AML-193 (cell line): ENCODE measurements at regions not wholly inside any gene's neighbourhood (a gene's known extent, or its start where the extent isn't known, plus 50 kb on each side); places are given as distances from the start of the nearest gene placed in this dataset.
"Not testable (repeated sequence)": the region's sequence is repeated elsewhere in the genome, so short reads cannot be mapped to it uniquely, and the experiment has no call there.

Source experiments
- DNase-seq, 2 experiments: peaks; one replicate each; lab custom pipeline; 2025; lab: John Stamatoyannopoulos, UW

DNA sequence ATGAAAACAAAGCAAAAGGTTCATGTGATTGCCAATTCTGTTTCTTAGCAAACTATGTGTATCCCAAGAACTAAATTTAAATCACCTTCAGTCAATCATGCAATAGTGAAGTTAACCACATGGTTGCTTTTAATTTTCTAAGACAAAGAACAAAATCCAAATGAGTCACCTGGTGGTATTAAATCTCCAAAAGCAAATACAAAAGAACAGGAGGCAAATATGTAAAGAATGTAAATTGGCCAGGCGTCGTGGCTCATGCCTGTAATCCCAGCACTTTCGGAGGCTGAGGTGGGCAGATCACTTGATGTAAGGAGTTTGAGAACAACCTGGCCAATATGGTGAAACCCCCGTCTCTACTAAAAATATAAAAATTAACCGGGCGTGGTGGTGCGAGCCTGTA, 54.2 kb upstream of the PIK3R4 start:
- no peak for DNase-seq

- DNase-seq: no peak
These were observed 54.8 kb upstream of the PIK3R4 start for GRCh38 chr3:130801473-130801872.

GRCh38 chr3:130811557-130811956, 64.9 kb upstream of the PIK3R4 start:
- no peak for DNase-seq

- no peak for DNase-seq
These were observed 68.3 kb upstream of the PIK3R4 start for GRCh38 chr3:130814691-130815472.

DNA sequence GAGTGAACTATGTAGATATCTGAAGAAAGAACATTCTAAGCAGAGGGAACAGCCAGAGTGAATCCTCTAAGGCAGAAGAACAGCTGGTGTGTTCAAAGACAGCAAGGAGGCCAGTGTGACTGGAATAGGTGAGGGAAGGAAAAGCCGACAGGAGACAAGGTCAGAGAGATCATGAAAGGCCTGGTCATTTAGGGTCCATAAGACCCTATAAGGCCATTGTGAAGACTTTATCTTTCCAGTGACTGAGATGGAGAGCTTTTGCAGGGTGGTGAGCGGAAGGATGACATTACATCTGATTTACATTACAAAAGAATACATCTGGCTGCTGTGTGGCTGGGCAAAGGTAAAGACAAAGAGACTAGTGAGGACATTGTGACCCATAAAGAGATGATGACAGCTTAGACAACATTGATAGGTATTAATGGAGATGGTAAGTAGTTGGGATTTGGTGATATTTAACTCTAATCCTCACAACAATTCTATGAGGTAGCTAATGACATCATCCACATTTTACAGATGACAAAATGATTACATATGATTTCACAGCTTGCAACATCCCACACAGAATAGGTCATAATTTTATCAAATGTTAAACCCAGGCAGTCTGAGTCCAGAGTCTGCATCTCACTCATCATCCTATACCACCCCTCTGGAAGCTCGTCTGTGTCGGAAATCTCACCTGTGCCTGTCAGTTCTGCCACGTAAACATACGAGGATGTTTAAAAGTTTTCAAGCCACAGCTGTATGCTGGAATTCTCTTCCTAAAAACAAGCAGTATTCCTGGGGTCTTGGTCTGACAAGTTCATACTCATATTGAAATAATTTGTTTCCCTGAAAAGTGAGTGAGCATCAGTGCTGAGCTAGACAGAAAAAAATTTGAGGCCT, 70.2 kb upstream of the PIK3R4 start:
- no peak for DNase-seq

- DNase-seq: not testable (repeated sequence)
These were observed 71.4 kb upstream of the PIK3R4 start for GRCh38 chr3:130818066-130818465.

- DNase-seq: peak; percentile 97 to 98
These were observed 72.9 kb upstream of the ATP2C1 start for GRCh38 chr3:130820976-130821375.

DNA sequence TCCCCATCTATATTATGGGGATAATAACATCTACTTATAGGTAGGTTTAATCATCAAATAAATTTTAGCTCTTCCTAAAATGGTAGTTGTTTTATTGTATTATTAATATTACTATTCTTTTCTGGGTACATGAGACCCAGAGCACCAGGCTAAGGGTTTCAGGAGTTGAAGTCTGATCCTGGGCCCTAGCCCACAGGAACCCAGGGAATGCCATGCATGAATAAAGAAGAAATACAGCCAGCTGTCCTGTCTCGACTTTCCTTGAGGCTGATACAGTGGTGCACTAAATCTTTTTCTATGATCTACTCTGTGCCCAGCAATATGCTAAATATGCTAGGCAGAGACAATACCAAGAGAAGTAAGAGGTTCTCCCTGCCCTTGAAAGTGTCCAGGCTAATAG, 72.1 kb upstream of the ATP2C1 start:
- DNase-seq: no peak

DNA sequence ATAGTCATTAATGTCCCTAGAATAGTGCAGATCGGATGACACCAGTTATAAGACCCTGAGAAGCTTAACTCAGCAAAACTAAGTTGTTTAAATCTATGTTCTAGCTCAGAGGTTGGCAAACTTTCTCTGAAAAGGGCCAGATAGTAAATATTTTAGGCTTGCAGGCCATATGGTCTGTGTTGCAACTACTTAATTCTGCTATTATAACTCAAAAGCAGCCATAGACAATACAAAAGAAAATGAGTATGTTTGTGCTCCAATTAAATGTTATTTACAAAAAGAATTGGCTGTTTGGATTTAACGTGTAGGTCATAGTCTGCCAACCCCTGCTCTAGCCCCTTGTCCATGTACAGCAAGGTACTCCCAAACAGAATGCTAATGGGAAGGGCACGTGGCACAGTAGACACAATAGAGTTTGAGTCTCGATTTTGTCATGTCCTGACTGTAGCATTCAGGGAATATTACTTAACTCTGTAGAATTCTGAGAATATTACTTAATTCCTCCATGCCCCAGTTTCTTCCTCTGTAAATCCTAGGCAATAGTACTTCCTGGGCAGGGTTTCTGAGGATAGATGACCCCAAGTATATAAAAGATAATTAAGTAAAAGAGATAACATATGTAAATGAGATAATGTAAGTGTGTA, 70.5 kb upstream of the ATP2C1 start:
- peak; percentile 35 to 45 for DNase-seq

DNA sequence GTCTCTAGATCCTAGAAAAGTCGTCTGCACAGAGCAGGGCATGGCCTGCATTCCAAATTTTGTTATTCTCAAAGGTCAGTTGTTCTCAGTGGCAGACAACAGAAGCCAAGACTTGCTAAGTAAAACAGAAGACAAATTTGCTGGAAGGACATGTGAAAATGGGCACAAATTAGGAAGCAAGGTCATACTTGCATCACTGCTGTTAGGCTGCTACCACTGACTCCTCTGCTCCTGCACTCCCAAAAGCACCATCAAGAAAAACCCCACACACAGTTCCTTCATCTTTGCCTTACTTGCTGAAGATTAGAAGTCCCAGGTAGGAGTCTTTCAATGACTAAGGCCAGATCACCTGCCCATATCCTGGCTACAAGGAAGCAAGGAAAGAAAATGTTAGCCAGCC, 69.9 kb upstream of the ATP2C1 start:
- peak in 1 of 2 experiments; percentile 14 for DNase-seq

- DNase-seq: no peak
These were observed 68.1 kb upstream of the ATP2C1 start for GRCh38 chr3:130825762-130826299.

DNA sequence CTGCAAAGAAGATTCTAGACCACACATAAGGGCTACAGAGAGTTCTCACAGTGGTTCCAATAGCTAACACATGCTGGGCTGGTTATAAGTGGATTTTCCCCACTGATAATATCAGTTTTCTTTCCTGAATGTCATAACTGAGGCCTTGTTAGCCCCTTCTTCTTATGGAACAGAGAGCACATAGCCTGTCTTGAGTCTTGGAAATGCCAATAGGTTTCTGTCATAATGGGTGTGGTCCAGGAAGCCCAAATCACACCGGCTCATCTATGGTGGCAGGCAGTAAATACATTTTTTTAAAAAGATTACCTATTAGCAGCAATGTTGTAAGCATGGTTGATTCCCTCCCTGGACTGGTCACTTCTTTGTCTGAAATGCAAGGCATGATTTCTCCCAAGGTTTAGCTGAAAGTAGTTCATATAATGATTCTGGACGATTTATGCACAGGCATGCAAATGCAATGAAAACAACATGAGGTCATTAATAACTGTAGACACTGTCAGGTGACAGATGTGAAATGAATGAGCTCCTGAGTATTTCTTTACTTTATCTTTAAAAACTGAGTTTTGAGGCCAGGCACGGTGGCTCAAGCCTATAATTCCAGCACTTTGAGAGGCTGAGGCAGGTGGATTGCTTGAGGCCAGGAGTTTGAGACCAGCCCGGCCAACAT, 67.2 kb upstream of the ATP2C1 start:
- no peak for DNase-seq

DNA sequence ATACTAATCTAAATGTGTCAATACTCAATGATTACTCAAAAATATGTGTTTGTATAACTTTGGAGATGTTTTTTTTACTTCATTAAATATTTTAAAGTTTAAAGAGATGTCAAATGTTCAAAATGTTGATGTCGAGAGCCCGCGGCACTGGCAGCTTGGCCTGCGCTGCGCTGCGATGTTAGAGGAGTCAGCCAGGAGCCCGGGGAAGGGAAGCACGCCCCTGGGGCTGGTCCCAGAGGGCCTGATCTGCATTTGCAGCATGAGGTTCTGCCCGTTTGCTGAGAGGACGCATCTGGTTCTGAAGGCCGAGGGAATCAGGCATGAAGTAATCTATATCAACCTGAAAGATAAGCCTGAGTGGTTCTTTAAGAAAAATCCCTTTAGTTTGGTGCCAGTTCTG, 66.4 kb upstream of the ATP2C1 start:
- no peak for DNase-seq

- DNase-seq: no peak
These were observed 64.6 kb upstream of the ATP2C1 start for GRCh38 chr3:130828948-130829947.

GRCh38 chr3:130831719-130832400, 62.0 kb upstream of the ATP2C1 start:
- DNase-seq: no peak

GRCh38 chr3:130832401-130832746, 61.5 kb upstream of the ATP2C1 start:
- DNase-seq: not testable (repeated sequence)

- DNase-seq: no peak
These were observed 59.4 kb upstream of the ATP2C1 start for GRCh38 chr3:130834476-130834875.

- no peak for DNase-seq
These were observed 58.4 kb upstream of the ATP2C1 start for GRCh38 chr3:130835483-130835882.

GRCh38 chr3:130838898-130839600, 54.8 kb upstream of the ATP2C1 start:
- peak in 1 of 2 experiments; percentile 17 for DNase-seq
